ENCODE measurements at regions not wholly inside any gene's neighbourhood (a gene's known extent, or its start where the extent isn't known, plus 50 kb on each side); places are given as distances from the start of the nearest gene placed in this dataset.

DNA sequence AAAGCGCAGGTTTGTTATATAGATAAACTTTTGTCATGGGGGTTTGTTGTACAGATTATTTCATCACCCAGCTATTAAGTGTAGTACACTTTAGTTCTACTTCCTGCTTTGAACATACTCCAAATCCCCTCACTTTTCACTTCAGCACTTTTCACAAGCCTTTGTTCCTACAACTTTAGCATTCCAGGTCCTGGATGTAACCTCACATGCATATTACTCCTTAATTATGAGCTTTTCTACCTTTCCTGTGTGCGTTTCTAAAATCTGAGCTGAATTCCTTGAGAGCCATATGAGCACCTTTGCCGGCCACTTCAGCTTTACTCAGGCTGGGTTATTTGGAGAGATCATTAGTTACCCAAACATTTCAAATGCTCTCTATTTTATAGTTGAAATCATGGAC is 179.2 kb upstream of the TNFAIP3 start:
- TF ChIP-seq POLR2A (IDR thresholded peaks at IDR 0.05; ENCODE audit: low read length) = no peak
- no peak for TF ChIP-seq GATA1 (IDR thresholded peaks at IDR 0.05; ENCODE audit: low read depth, low read length)
